Urinary bladder (tissue), 3 donors: ENCODE measurements at regions not wholly inside any gene's neighbourhood (a gene's known extent, or its start where the extent isn't known, plus 50 kb on each side); places are given as distances from the start of the nearest gene placed in this dataset.

ENCODE experiments used
- DNase-seq: peaks from one replicate; pipeline ENCODE4 v3.0.0-alpha.2; 2015; ENCODE audit errors: extremely low spot score
- H3K27ac ChIP-seq: one replicate; pipeline ENCODE4 v1.5.1; 2013; ENCODE audit warnings: low read depth, mild to moderate bottlenecking, moderate library complexity
- H3K36me3 ChIP-seq: one replicate; pipeline ENCODE4 v1.6.1; 2013; ENCODE audit warnings: mild to moderate bottlenecking, moderate library complexity; ENCODE audit not compliant: insufficient read depth
- H3K4me1 ChIP-seq: one replicate; pipeline ENCODE4 v1.6.1; 2013; ENCODE audit warnings: mild to moderate bottlenecking, moderate library complexity; ENCODE audit not compliant: insufficient read depth
- H3K4me3 ChIP-seq: one replicate; pipeline ENCODE4 v1.5.1; 2013; ENCODE audit warnings: low read depth, low read length
- WGBS: extraction: QIAGEN DNeasy Blood & Tissue Kit; methylation state at CpG from one replicate; pipeline ENCODE4 v1.1.7; 2013; 5-methylcytosine and 5-hydroxymethylcytosine counted together
- donor health status: healthy with polysubstance abuse.
- donor health status: healthy.

- H3K4me3 ChIP-seq = no peak overlapping the region
- H3K27ac ChIP-seq = no peak overlapping the region
- WGBS = 80% methylated on average over 5 of the region's 5 CpGs
- H3K36me3 ChIP-seq = no peaks in the 10 kb centered on the region
- H3K4me1 ChIP-seq = no peaks in the 10 kb centered on the region
- DNase-seq = no peak
Measured at GRCh38 chr16:82241469-82242052, 71.5 kb upstream of the MPHOSPH6 start.

GRCh38 chr16:82240111-82240510, 70.1 kb upstream of the MPHOSPH6 start:
- H3K36me3 ChIP-seq = no peaks in the 10 kb centered on the region
- no peak overlapping the region for H3K27ac ChIP-seq
- WGBS = 55% methylated on average over 2 of the region's 2 CpGs
- H3K4me1 ChIP-seq = no peaks in the 10 kb centered on the region
- H3K4me3 ChIP-seq = no peak overlapping the region
- no peak for DNase-seq

GRCh38 chr16:82236875-82237274, 66.9 kb upstream of the MPHOSPH6 start:
- Histone ChIP-seq H3K4me3 (no peak overlapping the region), H3K4me1 (no peaks in the 10 kb centered on the region), H3K36me3 (no peaks in the 10 kb centered on the region), H3K27ac (no peak overlapping the region)
- 65% methylated on average over 5 of the region's 5 CpGs for WGBS
- no peak for DNase-seq

GRCh38 chr16:82236415-82236814, 66.4 kb upstream of the MPHOSPH6 start:
- Histone ChIP-seq H3K4me3 (no peak overlapping the region), H3K4me1 (no peaks in the 10 kb centered on the region), H3K36me3 (no peaks in the 10 kb centered on the region), H3K27ac (no peak overlapping the region)
- no peak for DNase-seq
- WGBS = 33% methylated on average over 1 of the region's 1 CpG

GRCh38 chr16:82232806-82233205, 62.8 kb upstream of the MPHOSPH6 start:
- DNase-seq = no peak
- WGBS = 66% methylated on average over 2 of the region's 2 CpGs

GRCh38 chr16:82231008-82231787, 61.2 kb upstream of the MPHOSPH6 start:
- DNase-seq = no peak
- no peak overlapping the region for H3K27ac ChIP-seq
- 81% methylated on average over 6 of the region's 6 CpGs for WGBS
- H3K4me1 ChIP-seq = no peaks in the 10 kb centered on the region
- H3K4me3 ChIP-seq = no peak overlapping the region
- H3K36me3 ChIP-seq = no peaks in the 10 kb centered on the region

More at GRCh38 chr16:82232806-82233205, 62.8 kb upstream of the MPHOSPH6 start:
- no peaks in the 10 kb centered on the region for H3K36me3 ChIP-seq
- H3K4me3 ChIP-seq = no peak overlapping the region
- H3K27ac ChIP-seq = no peak overlapping the region
- H3K4me1 ChIP-seq = no peaks in the 10 kb centered on the region

GRCh38 chr16:82229800-82230619, 60.0 kb upstream of the MPHOSPH6 start:
- DNase-seq = no peak
- H3K4me3 ChIP-seq = no peak overlapping the region
- WGBS = 41% methylated on average over 6 of the region's 6 CpGs

GRCh38 chr16:82226327-82226726, 56.3 kb upstream of the MPHOSPH6 start:
- no peaks in the 10 kb centered on the region for H3K36me3 ChIP-seq
- 73% methylated on average over 9 of the region's 9 CpGs for WGBS
- H3K27ac ChIP-seq = no peak overlapping the region
- no peaks in the 10 kb centered on the region for H3K4me1 ChIP-seq
- DNase-seq = no peak
- H3K4me3 ChIP-seq = no peak overlapping the region

More at GRCh38 chr16:82229800-82230619, 60.0 kb upstream of the MPHOSPH6 start:
- Histone ChIP-seq H3K36me3 (no peaks in the 10 kb centered on the region), H3K27ac (no peak overlapping the region), H3K4me1 (no peaks in the 10 kb centered on the region)

GRCh38 chr16:82224821-82225220, 54.8 kb upstream of the MPHOSPH6 start:
- no peaks in the 10 kb centered on the region for H3K4me1 ChIP-seq
- H3K36me3 ChIP-seq = no peaks in the 10 kb centered on the region
- no peak overlapping the region for H3K27ac ChIP-seq
- DNase-seq = no peak
- no peak overlapping the region for H3K4me3 ChIP-seq
- 92% methylated on average over 2 of the region's 2 CpGs for WGBS

- 94% methylated on average over 4 of the region's 4 CpGs for WGBS
- Histone ChIP-seq H3K4me3 (no peak overlapping the region), H3K4me1 (no peaks in the 10 kb centered on the region), H3K27ac (no peak overlapping the region), H3K36me3 (no peaks in the 10 kb centered on the region)
- no peak for DNase-seq
Measured at GRCh38 chr16:82220541-82220940, 50.5 kb upstream of the MPHOSPH6 start.
